GM13976 (cell line): ENCODE measurements at regions not wholly inside any gene's neighbourhood (a gene's known extent, or its start where the extent isn't known, plus 50 kb on each side); places are given as distances from the start of the nearest gene placed in this dataset.

ENCODE experiments used
- DNase-seq: peaks from one replicate; pipeline ENCODE4 v3.0.0; 2012; ENCODE audit warnings: low spot score
- in situ Hi-C: fragments of 300-500 bp; cut with MboI; formaldehyde crosslinking; loops from one replicate; pipeline ENCODE4 v1.12.0; 2022; ENCODE audit warnings: low sequenced_read_pairs, mixed read lengths, inconsistent platforms; ENCODE audit not compliant: unreplicated experiment
- TF ChIP-seq, protein P1 (sequence below): IDR thresholded peaks from 2 replicates; pipeline ENCODE4 v1.5.1; 2012; ENCODE audit warnings: borderline replicate concordance, mild to moderate bottlenecking; ENCODE audit not compliant: insufficient read depth; ENCODE audit errors: extremely low read depth, missing control alignments, control extremely low read depth

DNA sequence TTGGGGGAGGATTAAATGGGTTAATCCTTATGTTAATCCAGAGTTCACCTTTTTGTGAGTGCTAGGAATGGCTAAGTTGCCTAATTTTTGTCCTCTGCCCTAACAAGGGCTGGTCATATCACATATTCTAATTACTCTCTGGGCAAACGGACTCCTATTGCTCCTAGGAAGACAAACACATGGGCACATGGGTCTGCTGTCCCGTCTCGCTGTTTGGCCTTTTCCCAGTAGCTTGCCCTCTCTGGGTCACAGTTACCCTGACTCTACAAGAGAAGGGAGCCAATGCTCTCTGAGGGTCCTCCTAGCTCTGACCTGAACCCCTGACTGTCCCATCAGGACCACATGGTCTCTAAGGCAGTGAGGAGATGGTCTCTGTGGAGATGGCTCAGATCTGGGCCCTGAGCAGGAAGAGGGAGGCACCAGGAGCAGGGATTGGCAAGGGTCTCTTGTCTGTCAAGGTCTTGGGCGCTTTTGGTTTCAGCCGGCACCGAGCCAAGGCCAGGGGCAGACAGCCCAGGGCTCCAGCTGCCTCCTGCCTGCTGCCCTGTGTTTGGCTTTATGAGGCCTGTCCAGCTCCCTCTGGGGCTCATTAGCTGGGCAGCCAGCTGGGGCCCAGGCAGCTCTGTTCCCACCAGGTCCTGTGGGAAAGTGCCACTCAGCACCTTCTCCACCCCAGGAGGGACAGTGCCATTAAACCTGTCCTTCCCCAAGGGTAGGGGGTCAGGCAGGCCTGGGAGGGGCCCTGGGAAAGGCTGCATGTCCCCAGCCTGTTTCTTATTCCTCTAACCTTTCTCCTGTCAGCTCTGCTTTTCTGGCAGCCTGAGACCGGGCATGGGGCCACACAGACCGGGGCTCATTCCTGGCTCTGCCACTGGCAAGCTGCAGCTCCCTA, 559.9 kb downstream of the MN1 start:
- TF ChIP-seq, protein P1, sequence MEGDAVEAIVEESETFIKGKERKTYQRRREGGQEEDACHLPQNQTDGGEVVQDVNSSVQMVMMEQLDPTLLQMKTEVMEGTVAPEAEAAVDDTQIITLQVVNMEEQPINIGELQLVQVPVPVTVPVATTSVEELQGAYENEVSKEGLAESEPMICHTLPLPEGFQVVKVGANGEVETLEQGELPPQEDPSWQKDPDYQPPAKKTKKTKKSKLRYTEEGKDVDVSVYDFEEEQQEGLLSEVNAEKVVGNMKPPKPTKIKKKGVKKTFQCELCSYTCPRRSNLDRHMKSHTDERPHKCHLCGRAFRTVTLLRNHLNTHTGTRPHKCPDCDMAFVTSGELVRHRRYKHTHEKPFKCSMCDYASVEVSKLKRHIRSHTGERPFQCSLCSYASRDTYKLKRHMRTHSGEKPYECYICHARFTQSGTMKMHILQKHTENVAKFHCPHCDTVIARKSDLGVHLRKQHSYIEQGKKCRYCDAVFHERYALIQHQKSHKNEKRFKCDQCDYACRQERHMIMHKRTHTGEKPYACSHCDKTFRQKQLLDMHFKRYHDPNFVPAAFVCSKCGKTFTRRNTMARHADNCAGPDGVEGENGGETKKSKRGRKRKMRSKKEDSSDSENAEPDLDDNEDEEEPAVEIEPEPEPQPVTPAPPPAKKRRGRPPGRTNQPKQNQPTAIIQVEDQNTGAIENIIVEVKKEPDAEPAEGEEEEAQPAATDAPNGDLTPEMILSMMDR, result no peak
- in situ Hi-C loops, result no loop called here
- no peak for DNase-seq

DNA sequence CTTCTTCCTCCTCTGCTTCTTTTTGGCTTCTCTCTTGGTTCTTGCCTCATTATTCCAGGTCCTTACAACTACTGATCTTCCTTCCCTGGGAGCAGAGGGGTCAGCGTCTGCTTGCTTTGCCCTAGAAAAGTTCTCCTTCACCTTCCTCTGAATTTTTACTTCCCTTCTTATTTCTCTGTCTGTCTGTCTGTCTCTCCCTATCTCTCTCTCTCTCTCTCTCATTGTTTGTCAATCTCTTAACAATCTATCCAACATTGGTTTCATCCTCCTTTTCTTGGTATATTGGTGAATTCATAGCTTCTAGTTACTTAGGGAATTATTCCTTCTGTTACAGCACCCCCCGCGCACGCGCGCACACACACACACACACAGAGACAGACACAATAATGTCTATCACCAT, 559.1 kb downstream of the MN1 start:
- in situ Hi-C loops, result no loop called here
- DNase-seq, result no peak
- TF ChIP-seq, protein P1, result no peak

DNA sequence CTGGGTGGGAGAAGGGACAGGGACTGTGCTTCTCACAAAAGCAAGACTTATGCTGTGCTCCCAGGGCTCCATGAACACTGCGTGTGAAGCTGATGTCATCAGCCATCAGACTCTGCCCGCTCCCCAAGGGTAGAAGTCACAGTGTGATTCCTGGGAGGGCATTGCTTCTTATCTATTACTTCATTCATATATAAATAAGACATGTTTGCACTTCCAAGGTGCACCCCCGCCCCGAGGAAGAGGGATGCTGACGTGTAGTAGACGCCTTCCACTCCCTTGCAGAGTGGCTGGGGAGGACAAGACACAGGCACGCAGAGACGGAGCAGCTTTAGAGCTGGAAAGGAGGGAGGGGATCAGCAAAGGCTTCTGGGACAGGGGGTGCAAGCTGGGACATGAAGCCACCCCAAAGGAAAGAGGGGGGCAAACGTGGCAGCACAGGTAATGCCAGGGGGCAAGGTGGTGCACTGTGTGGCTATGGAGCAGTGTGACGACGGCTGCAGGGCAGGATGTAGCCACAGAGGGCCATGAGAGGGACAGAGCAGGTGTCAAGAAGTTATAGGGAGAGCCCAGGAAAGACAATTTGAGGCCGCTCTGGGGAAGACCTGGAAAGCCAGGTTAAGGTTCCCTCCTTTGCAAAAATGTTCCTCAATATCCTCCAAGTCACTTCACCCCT, 558.5 kb downstream of the MN1 start:
- in situ Hi-C loops, result no loop called here
- TF ChIP-seq, protein P1, result no peak
- no peak for DNase-seq

DNA sequence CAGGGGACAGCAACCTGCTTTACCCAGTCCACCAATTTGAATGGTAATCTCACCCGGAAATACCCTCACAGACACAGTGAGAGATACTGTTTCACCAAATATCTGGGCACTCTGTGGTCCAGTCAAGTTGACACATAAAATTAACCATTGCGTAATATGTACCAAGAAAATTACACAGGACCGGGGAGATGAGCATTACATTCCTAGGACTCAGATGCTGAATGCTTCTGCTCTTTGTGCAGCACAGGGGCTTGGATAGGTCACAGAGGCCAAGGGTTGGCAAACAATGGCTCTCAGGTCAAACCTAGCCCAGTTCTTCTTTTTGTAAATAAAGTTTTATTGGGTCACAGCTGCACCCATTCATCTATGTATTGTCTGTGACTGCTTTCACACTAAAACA, 557.2 kb downstream of the MN1 start:
- in situ Hi-C loops, result no loop called here
- TF ChIP-seq, protein P1, result no peak
- no peak for DNase-seq

DNA sequence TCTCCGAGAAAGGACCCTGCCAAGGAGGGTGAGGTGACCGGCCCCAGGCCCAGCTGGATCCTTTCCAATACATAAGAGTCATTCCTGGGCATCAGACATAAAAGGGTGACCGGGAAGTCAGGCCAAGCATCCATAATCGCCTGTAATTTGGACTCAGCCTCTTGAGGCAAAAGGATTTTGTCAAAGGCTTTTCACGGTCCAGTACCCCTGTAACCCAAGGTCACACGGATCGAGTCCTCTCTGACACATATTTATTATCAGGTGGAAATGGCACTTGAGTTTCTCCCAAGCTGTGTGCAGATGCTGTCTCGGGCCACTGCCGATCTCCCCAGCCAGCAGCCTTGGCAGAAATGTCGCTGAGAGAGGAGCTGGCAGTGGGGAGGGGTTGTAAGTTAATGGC, 556.5 kb downstream of the MN1 start:
- TF ChIP-seq, protein P1, result no peak
- in situ Hi-C loops, result no loop called here
- no peak for DNase-seq

DNA sequence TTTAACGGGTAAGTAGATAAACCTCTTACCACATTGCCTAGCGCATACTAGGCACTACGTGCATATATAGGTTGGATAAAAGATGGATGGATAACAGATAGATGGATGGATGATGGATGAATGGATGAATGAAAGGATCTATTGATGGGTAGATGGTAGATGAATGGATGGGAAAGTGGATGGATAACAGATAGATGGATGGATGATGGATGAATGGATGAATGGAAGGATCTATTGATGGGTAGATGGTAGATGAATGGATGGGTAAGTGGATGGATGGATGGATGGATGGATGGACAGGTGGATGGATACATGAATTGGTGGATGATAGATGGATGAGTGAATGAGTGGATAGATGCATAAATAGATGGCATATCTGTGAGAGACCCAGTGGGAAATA, 555.0 kb downstream of the MN1 start:
- TF ChIP-seq, protein P1, result no peak
- DNase-seq, result no peak
- in situ Hi-C loops, result no loop called here
